Peyer's patch (tissue), 4 donors: ENCODE measurements at regions not wholly inside any gene's neighbourhood (a gene's known extent, or its start where the extent isn't known, plus 50 kb on each side); places are given as distances from the start of the nearest gene placed in this dataset.
"Not testable (repeated sequence)": the region's sequence is repeated elsewhere in the genome, so short reads cannot be mapped to it uniquely, and the experiment has no call there.

Experiments used
- DNase-seq, 3 donors: peaks; one replicate each; pipeline ENCODE4 v3.0.0-alpha.2; 2017 to 2019
- H3K27ac ChIP-seq, 4 donors: fragments of 200-600 bp; sonication (generic); one replicate each; pipeline ENCODE4 v1.5.1; 2016 to 2019
- H3K27me3 ChIP-seq, 2 donors: fragments of 200-600 bp; sonication (generic); one replicate each; pipeline ENCODE4 v1.5.1; 2019
- H3K36me3 ChIP-seq, 3 donors: fragments of 200-600 bp; sonication (generic); one replicate each; pipeline ENCODE4 v1.5.1; 2016 to 2019
- H3K4me1 ChIP-seq, 4 donors: fragments of 200-600 bp; sonication (generic); one replicate each; pipeline ENCODE4 v1.5.1; 2016 to 2019
- H3K4me3 ChIP-seq, 4 donors: fragments of 200-600 bp; sonication (generic); 1 replicate in 3 of 4; 2 replicates in 1 of 4; pipeline ENCODE4 v1.5.1; 2016 to 2019; ENCODE audit warnings: mild to moderate bottlenecking in 1 of 4
- H3K9me3 ChIP-seq, 4 donors: fragments of 200-600 bp; sonication (generic); one replicate each; pipeline ENCODE4 v1.5.1; 2016 to 2019; ENCODE audit warnings: mild to moderate bottlenecking in 1 of 4
- POLR2A ChIP-seq, 2 donors: fragments of 450-650 bp; IDR thresholded peaks; one replicate each; pipeline ENCODE4 v1.5.1; 2017; ENCODE audit warnings: antibody characterized with exemption in 2 of 2, mild to moderate bottlenecking in 2 of 2, moderate library complexity in 2 of 2
- TF ChIP-seq, protein P1 (sequence below), 6 experiments: fragments of 450-650 bp in 4 of 6; fragments of 200-600 bp in 2 of 6; sonication (generic) in 1 of 6; IDR thresholded peaks; one replicate each; pipeline ENCODE4 v1.5.1; 2017 to 2019; ENCODE audit warnings: antibody characterized with exemption in 6 of 6, mild to moderate bottlenecking in 3 of 6, moderate library complexity in 1 of 6

GRCh38 chr16:13480801-13481200 is 439.2 kb upstream of the ERCC4 start:
- no peak overlapping the region for H3K27ac ChIP-seq
- H3K36me3 ChIP-seq = no peaks in the 10 kb centered on the region
- peaks cover 0 to 10% (median 0%) of the 10 kb centered on the region in 4 donors for H3K9me3 ChIP-seq
- no peaks in the 10 kb centered on the region for H3K27me3 ChIP-seq
- no peak for DNase-seq
- TF ChIP-seq POLR2A (IDR thresholded peaks at IDR 0.05) = no peak
- TF ChIP-seq, protein P1, sequence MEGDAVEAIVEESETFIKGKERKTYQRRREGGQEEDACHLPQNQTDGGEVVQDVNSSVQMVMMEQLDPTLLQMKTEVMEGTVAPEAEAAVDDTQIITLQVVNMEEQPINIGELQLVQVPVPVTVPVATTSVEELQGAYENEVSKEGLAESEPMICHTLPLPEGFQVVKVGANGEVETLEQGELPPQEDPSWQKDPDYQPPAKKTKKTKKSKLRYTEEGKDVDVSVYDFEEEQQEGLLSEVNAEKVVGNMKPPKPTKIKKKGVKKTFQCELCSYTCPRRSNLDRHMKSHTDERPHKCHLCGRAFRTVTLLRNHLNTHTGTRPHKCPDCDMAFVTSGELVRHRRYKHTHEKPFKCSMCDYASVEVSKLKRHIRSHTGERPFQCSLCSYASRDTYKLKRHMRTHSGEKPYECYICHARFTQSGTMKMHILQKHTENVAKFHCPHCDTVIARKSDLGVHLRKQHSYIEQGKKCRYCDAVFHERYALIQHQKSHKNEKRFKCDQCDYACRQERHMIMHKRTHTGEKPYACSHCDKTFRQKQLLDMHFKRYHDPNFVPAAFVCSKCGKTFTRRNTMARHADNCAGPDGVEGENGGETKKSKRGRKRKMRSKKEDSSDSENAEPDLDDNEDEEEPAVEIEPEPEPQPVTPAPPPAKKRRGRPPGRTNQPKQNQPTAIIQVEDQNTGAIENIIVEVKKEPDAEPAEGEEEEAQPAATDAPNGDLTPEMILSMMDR (IDR thresholded peaks at IDR 0.05) = no peak
- no peaks in the 10 kb centered on the region for H3K4me1 ChIP-seq
- no peak overlapping the region for H3K4me3 ChIP-seq

GRCh38 chr16:13483121-13483520 is 436.8 kb upstream of the ERCC4 start:
- H3K4me3 ChIP-seq = no peak overlapping the region
- no peaks in the 10 kb centered on the region for H3K27me3 ChIP-seq
- no peaks in the 10 kb centered on the region for H3K36me3 ChIP-seq
- H3K4me1 ChIP-seq = no peaks in the 10 kb centered on the region
- H3K9me3 ChIP-seq = peaks cover 0 to 10% (median 0%) of the 10 kb centered on the region in 4 donors
- DNase-seq = no peak
- no peak overlapping the region for H3K27ac ChIP-seq
- TF ChIP-seq POLR2A (IDR thresholded peaks at IDR 0.05) = no peak
- TF ChIP-seq, protein P1 (IDR thresholded peaks at IDR 0.05) = no peak

- H3K27ac ChIP-seq, H3K4me1 ChIP-seq, DNase-seq, H3K4me3 ChIP-seq, H3K27me3 ChIP-seq, H3K36me3 ChIP-seq, H3K9me3 ChIP-seq: not testable (repeated sequence)
Measured at GRCh38 chr16:13489416-13489815, 430.5 kb upstream of the ERCC4 start.

DNA sequence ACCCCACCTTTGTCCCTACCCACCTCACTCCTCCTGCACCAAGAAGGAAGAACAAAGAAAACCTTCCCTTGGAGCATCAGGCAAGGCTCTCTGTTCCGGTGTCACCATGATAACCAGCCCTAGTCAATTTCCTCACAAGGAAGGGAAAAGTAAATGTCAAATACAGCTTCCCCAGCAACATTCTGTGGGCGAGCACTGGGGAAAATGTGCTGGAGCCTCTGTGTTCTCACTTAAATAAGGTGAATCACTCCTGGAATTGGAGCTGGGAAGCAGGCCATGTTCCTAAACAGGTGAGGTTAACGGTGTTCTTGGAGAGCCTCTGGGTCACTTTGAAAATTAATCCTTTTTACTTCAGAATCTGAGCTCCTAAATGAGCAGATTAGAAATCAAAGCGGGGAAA is 427.9 kb upstream of the ERCC4 start:
- TF ChIP-seq, protein P1 (IDR thresholded peaks at IDR 0.05) = no peak
- TF ChIP-seq POLR2A (IDR thresholded peaks at IDR 0.05) = no peak

DNA sequence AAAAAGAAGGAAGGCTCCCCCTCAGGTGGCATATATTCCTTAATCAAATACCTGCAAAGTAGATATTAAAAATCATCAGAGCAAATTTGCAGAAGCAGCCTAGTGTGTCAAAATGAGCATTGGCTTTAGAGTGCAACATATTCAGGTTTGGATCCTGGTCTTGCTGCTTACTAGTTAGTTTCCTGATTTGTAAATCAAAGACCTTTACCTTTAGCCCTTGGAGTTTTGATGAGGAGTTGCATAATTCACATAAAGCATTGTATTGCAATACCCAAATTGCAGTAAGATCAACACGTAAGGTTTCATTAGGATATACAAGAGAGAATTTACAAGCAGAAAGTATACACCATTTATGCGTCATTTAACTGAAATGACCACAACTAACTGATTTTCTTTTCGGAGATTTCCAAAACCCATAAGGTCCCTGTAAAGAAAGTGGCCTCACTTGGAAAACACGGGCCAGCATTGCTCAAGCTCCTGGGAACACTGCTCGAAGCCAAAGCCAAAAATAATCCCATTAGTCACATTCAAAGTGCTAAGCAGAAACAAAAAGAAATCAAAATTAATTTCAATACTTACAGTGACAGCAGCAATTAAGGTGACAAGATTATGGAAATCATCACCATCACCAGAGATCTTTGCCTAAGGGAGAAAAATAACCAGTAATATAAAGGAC is 415.9 kb upstream of the ERCC4 start:
- H3K27ac ChIP-seq = no peak overlapping the region
- DNase-seq = no peak
- H3K27me3 ChIP-seq = no peaks in the 10 kb centered on the region
- no peak overlapping the region for H3K4me3 ChIP-seq
- H3K9me3 ChIP-seq = no peaks in the 10 kb centered on the region
- no peaks in the 10 kb centered on the region for H3K4me1 ChIP-seq
- H3K36me3 ChIP-seq = no peaks in the 10 kb centered on the region
- TF ChIP-seq, protein P1 (IDR thresholded peaks at IDR 0.05) = no peak
- TF ChIP-seq POLR2A (IDR thresholded peaks at IDR 0.05) = no peak

More for the DNA sequence above, 427.9 kb upstream of the ERCC4 start:
- no peak overlapping the region for H3K4me3 ChIP-seq
- H3K4me1 ChIP-seq = no peaks in the 10 kb centered on the region
- H3K27ac ChIP-seq = no peak overlapping the region
- no peaks in the 10 kb centered on the region for H3K9me3 ChIP-seq
- H3K27me3 ChIP-seq = no peaks in the 10 kb centered on the region
- H3K36me3 ChIP-seq = no peaks in the 10 kb centered on the region
- DNase-seq = no peak

DNA sequence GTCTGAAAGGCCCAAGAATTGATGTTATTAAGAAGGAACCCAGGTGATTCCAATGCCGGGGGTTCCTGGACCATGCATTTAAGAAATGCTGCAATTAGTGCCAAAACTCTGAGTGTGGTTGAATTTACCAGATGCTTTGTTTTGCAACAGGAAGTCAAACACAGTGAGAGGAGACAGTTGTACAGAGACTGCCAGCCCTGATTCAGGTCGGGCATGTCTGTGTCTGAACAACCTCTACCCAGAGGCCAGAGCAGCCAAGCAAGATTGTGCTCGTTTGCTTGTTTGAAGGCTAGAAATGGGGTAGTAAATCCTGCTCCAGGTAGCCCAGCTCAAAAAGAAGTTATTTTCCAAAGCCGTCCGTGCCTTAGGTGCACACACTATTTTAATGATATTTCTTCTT is 412.4 kb upstream of the ERCC4 start:
- no peaks in the 10 kb centered on the region for H3K9me3 ChIP-seq
- no peaks in the 10 kb centered on the region for H3K36me3 ChIP-seq
- DNase-seq = no peak
- TF ChIP-seq, protein P1 (IDR thresholded peaks at IDR 0.05) = no peak
- no peak for TF ChIP-seq POLR2A (IDR thresholded peaks at IDR 0.05)
- no peak overlapping the region for H3K4me3 ChIP-seq
- H3K27ac ChIP-seq = no peak overlapping the region
- no peaks in the 10 kb centered on the region for H3K4me1 ChIP-seq
- no peaks in the 10 kb centered on the region for H3K27me3 ChIP-seq
